Esophagus muscularis mucosa (tissue), 4 donors: ENCODE measurements at regions not wholly inside any gene's neighbourhood (a gene's known extent, or its start where the extent isn't known, plus 50 kb on each side); places are given as distances from the start of the nearest gene placed in this dataset.

Experiments used
- CTCF ChIP-seq, 3 experiments: fragments of 200-600 bp in 2 of 3; fragments of 450-650 bp in 1 of 3; sonication (generic) in 2 of 3; IDR thresholded peaks; one replicate each; pipeline ENCODE4 v1.5.1; 2017 to 2019; ENCODE audit warnings: antibody characterized with exemption in 3 of 3, mild to moderate bottlenecking in 2 of 3, moderate library complexity in 1 of 3
- EP300 ChIP-seq: sonication (generic); formaldehyde crosslinking; IDR thresholded peaks from one replicate; pipeline ENCODE4 v1.6.1; 2017; ENCODE audit warnings: antibody characterized with exemption
- POLR2A ChIP-seq: fragments of 450-650 bp; IDR thresholded peaks from one replicate; pipeline ENCODE4 v1.6.1; 2017; ENCODE audit warnings: antibody characterized with exemption, moderate library complexity, mild to moderate bottlenecking, low read depth
- POLR2AphosphoS5 ChIP-seq, 2 donors: sonication (generic); formaldehyde crosslinking; IDR thresholded peaks; one replicate each; pipeline ENCODE4 v1.6.1; 2017; ENCODE audit warnings: antibody characterized with exemption in 2 of 2

GRCh38 chr4:119804404-119804803, 175.8 kb upstream of the PDE5A start:
- no peak for TF ChIP-seq CTCF (IDR thresholded peaks at IDR 0.05)
- TF ChIP-seq POLR2AphosphoS5 (IDR thresholded peaks at IDR 0.05), result no peak
- no peak for TF ChIP-seq POLR2A
- TF ChIP-seq EP300, result no peak
